ENCODE measurements at regions not wholly inside any gene's neighbourhood (a gene's known extent, or its start where the extent isn't known, plus 50 kb on each side); places are given as distances from the start of the nearest gene placed in this dataset.

- no peak for DNase-seq
Measured at GRCh38 chr22:47651216-47651987, 889.0 kb downstream of the TBC1D22A start.

GRCh38 chr22:47647720-47648119, 885.3 kb downstream of the TBC1D22A start:
- DNase-seq = no peak

DNA sequence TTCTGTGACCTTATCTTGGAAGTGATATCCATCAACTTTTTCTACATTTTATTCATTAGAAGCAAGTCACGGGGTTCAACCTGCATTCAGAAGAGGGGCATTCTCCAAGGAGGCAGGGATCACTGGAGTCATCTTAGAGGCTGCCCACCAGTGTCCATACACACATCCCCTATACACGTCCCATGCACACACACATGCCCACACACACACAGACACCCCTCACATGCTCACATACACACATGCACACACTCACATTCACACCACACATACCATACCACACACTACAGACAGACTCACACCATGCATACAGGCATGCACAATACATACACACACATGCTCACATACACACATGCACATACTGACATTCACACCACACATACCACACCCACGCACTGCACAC, 884.7 kb downstream of the TBC1D22A start:
- no peak for DNase-seq

- no peak for DNase-seq
Measured at GRCh38 chr22:47645923-47646322, 883.5 kb downstream of the TBC1D22A start.

- DNase-seq = no peak
Measured at GRCh38 chr22:47645450-47645914, 883.0 kb downstream of the TBC1D22A start.

- no peak for DNase-seq
Measured at GRCh38 chr22:47634347-47634746, 871.9 kb downstream of the TBC1D22A start.

- DNase-seq = no peak
Measured at GRCh38 chr22:47633111-47633510, 870.7 kb downstream of the TBC1D22A start.

DNA sequence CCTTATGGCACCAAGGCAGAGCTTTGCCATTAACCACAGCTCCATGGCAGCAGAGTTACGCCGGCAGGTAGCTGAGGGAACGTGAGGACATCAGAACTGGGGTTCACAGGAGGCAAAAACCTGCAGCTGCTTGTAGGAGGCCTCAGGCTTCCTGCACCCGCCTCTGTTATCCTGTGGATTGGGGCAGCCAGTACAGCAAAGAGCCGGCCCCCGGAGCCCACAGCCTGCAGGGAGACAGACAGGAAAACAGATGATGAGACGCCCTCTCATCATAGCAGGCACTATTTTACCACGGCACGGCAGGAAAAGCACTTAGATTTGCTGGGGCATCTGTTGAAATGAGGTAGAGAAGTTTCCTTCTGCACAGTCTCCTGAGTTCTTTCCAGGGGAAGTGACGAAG, 870.3 kb downstream of the TBC1D22A start:
- no peak for DNase-seq

- DNase-seq = no peak
Measured at GRCh38 chr22:47631571-47632102, 869.2 kb downstream of the TBC1D22A start.

- DNase-seq = no peak
Measured at GRCh38 chr22:47630741-47631534, 868.5 kb downstream of the TBC1D22A start.

GRCh38 chr22:47629791-47630655, 867.6 kb downstream of the TBC1D22A start:
- no peak for DNase-seq

DNA sequence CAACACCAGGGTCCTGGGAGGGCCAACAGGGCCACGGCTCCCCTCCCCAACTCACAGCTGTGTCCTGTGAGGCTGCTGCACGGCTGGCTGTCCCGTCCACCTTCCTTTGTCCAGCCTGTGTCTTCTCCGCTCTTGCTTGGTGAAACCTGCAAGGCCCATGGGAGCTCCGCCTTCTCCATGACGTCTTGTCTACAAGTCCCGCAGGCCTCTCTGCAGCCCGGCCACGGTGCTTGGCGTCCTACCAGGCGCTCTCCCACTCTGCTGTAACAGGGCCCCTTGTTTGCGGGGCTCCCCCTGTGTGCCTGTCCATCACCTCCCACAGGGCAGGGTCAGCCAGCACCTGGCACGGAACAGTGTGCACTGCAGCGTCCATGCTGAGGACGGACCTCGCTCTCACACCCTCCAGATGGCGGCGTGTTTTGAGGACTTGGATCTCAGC, 866.8 kb downstream of the TBC1D22A start:
- DNase-seq = no peak

DNA sequence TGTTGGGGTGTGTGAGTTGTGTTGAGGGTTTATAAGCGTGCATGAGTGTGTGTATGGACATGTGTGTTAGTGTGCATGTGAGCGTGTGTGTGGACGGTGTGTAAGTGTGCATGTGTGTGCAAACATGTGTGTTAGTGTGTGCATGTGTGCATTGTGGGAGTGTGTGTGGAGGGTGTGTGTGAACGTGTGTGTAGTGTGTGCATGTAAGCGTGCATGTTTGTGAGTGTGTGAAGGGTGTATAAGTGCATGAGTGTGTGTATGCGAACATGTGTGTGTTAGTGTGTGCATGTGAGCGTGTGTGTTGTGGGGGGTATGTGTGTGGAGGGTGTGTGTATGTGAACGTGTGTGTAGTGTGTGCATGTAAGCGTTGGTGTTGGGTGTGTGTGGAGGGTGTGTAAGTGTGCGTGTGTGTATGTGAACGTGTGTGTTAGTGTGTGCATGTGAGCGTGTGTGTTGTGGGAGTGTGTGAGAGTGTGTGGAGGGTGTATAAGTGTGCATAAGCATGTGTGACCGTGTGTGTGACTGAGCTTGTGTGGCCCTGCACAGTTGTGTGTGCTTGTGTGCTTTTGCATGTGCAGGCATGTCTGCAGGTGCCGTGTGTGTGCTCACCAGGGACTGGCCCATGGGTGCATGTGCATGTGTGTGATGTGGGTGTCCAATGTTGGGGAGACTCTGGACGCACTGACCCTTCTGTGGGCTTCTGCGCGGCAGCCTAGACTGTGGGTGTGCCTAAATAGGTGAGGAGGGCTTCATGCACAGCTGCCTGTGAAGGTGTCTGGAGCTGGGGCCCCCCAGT, 866.2 kb downstream of the TBC1D22A start:
- DNase-seq = no peak

DNA sequence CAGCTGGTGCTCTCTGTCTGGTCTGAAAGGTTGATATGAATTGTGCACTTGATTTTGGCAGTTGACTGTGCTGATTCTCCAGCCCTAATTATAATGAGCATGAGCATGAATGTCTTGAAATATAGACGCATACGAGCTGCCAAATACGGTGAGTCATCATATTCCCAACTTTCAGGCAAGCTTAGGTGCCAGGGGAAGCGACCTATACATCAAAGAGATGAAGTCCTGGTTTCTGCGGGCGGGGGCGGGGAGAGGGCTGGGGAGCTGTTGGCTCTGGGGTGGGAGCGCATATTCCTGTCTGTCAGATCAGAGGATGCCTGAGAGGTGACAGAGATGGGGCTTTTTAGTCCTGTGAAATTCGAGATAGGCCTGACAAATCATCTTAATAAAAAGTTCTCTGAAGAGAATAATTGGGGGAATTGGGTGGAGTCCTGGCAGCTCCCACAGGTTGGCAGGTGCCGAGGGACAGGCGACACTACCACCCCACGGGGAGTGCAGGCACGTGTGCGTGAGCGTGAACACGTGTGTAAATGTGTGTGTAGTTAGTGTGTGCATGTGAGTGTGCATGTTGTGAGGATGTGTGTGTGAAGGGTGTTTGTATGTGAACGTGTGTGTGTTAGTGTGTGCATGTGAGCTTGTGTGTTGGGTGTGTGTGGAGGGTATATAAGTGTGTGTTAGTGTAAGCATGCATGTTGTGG, 865.3 kb downstream of the TBC1D22A start:
- DNase-seq = no peak

DNA sequence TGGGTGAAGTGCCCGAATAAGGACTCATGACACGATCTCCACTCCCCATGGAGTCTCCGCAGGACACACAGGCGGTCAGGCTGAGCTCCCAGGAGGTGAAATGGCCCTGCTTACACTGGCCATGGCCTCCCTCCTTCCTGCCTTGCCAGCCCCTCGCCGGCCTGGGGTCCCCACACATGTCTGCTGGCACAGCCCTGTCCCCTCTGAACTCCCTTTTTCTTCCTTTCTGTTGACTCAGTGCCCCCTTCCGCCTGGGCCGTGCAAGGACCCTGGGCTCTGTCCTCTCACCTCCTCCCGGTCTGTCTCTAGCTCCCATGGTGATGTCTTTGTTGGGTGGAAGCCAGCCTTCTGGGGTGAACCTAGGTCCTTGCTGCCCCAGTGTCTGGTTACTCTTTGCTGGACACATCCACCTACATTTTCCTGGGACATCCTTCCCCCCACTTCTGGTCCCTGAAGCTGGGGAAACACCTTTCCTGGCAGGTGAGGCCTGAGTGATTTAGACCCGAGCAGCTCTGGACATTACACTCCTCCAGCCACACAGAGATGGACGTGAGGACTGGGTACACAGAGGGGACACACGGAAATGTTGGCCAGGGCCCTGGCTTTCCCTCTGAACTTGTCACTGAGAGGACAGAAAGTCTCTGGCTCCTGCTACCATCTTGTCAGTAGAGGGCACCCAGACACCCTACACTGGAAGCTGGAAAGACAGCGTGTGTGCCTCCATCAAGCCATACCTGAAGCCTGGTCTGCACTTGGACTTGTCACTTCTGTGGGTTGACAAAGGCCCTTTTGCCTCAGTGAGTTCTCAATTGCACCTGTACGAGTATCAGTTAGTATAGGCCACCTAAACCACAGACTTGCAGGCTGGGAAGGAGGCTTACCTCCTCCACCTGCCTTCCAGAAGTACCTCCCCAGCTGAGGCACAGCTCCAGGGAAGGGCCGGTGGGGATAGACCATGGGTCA, 864.3 kb downstream of the TBC1D22A start:
- DNase-seq = no peak

DNA sequence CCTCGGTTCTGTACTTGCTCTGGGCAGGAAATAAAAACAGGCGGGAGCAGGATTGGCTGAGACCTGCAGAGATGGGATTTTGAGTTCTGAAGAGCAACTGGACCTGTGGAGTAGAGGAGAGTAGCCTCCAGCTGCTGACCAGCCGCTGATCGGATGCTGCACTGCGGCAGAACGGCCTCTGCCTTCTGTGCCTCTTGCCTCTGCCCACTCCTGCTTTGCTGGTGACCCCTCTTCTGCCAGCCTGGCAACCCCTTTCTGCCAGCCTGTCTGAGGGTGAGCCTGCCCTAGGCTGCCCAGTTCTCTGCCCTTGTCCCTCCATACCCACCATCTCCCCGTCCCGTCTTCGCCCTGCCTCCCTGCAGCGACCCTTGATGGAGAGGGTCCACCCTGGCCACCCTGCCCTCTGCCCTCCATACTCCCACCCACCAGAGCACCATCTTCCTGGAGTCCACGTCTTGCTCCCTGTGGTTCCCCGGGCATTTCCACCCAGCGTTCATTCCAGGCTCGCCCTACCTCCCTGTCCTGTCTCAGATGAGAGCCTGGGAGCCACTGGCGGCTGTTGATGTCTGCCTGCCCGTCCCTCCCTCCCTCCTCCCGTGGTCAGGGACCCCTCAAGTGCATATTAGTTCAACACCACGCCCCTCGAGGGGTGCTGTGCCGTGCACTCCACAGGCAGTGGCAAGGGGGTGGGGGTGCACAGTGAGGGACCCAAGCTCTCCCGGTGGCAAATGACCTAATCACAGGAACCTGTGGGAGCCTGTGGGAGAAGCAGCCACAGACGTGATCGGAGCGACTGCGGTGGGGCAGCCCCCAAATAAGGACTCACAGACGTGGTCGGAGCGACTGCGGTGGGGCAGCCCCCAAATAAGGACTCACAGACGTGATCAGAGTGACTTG, 863.3 kb downstream of the TBC1D22A start:
- DNase-seq = no peak

- DNase-seq = no peak
Measured at GRCh38 chr22:47625013-47625385, 862.5 kb downstream of the TBC1D22A start.

- no peak for DNase-seq
Measured at GRCh38 chr22:47624252-47625012, 862.0 kb downstream of the TBC1D22A start.

Measured in NCI-H187 (cell line).